Kidney (tissue), 13 donors: ENCODE measurements at regions not wholly inside any gene's neighbourhood (a gene's known extent, or its start where the extent isn't known, plus 50 kb on each side); places are given as distances from the start of the nearest gene placed in this dataset.
A peak's percentile ranks its signal among the peaks of the same experiment; 100 is the strongest.

Source experiments
- DNase-seq, 5 donors: peaks; one replicate each; pipeline ENCODE4 v3.0.0-alpha.2; 2013 to 2020
- FAIRE-seq: peaks from 2 replicates; lab custom pipeline; 2012; peaks lifted over from hg19 to GRCh38; lab: Jason Lieb, UNC
- H3K27ac ChIP-seq, 2 donors: one replicate each; pipeline ENCODE4 v1.7.0; 2013; ENCODE audit warnings: low read depth in 2 of 2, low read length in 2 of 2, inconsistent platforms in 1 of 2
- H3K27me3 ChIP-seq: one replicate; pipeline ENCODE4 v1.7.1; 2013; ENCODE audit warnings: low read length, inconsistent platforms; ENCODE audit not compliant: control insufficient read depth, insufficient read depth
- H3K36me3 ChIP-seq, 3 donors: one replicate each; pipeline versions ENCODE4 v1.7.0 to v1.7.1; 2013; ENCODE audit warnings: low read length in 3 of 3, control low read depth in 1 of 3, inconsistent platforms in 1 of 3; ENCODE audit not compliant: insufficient read depth in 3 of 3, control insufficient read depth in 2 of 3
- H3K4me1 ChIP-seq, 3 donors: one replicate each; pipeline versions ENCODE4 v1.7.0 to v1.7.1; 2013; ENCODE audit warnings: low read length in 3 of 3, inconsistent platforms in 1 of 3, low read depth in 1 of 3; ENCODE audit not compliant: control insufficient read depth in 2 of 3, insufficient read depth in 2 of 3
- H3K4me3 ChIP-seq, 3 donors: one replicate each; pipeline versions ENCODE4 v1.7.0 to v1.8.1; 2013; ENCODE audit warnings: low read length in 3 of 3, control low read depth in 1 of 3, inconsistent platforms in 1 of 3
- H3K9ac ChIP-seq, 3 donors: one replicate each; pipeline versions ENCODE4 v1.7.0 to v1.7.1; 2013; ENCODE audit warnings: low read length in 3 of 3, control low read depth in 1 of 3, inconsistent platforms in 1 of 3
- H3K9me3 ChIP-seq, 3 donors: one replicate each; pipeline versions ENCODE4 v1.7.0 to v1.7.1; 2013; ENCODE audit warnings: low read length in 3 of 3, control low read depth in 1 of 3, inconsistent platforms in 1 of 3; ENCODE audit not compliant: control insufficient read depth in 2 of 3, insufficient read depth in 1 of 3
- intact Hi-C: fragments of 100-400 bp; cut with DNase I; formaldehyde crosslinking; loops from one replicate; pipeline ENCODE4 v1.11.1; 2022
- TF ChIP-seq, protein P1 (sequence below): IDR thresholded peaks from 3 replicates; pipeline ENCODE4 v1.5.1; 2012; ENCODE audit warnings: mild to moderate bottlenecking, moderate library complexity, borderline replicate concordance; ENCODE audit not compliant: insufficient read depth; ENCODE audit errors: extremely low read depth
- donor health status: control.
- donor health status: control.
- donor health status: control.
- donor health status: control.
- donor health status: control.
- donor health status: DM: yes; HTN: yes; CAD: no.
- donor health status: Normal renal cell carcinoma (clear cell type).

DNA sequence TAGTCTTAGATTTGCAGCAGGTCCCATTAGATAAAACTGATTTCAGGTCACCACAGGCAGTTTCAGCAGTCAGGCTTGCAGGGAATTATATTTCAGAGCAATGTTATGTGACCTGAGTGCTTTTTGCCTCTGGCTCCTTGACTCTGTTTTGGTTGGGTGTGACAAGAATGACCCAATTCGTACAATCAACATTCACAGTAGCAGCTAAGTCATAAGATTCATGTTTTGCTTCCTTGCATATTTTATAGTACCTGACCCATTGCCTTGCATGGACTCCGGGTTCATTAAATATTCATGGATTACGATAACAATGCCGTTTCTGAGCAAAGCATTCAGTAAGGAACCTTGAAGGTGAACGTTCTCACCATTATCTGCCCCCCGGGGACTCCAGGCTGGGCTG is 152.0 kb upstream of the CST7 start:
- no peak overlapping the region for H3K4me3 ChIP-seq
- H3K4me1 ChIP-seq, result peaks cover 0 to 3% (median 3%) of the 10 kb centered on the region in 3 donors
- H3K27ac ChIP-seq, result no peak overlapping the region
- no peaks in the 10 kb centered on the region for H3K9me3 ChIP-seq
- intact Hi-C loops, result no loop called here
- FAIRE-seq (no peak), DNase-seq (peak in 2 of 5 donors; percentile 33 to 34)
- TF ChIP-seq, protein P1, sequence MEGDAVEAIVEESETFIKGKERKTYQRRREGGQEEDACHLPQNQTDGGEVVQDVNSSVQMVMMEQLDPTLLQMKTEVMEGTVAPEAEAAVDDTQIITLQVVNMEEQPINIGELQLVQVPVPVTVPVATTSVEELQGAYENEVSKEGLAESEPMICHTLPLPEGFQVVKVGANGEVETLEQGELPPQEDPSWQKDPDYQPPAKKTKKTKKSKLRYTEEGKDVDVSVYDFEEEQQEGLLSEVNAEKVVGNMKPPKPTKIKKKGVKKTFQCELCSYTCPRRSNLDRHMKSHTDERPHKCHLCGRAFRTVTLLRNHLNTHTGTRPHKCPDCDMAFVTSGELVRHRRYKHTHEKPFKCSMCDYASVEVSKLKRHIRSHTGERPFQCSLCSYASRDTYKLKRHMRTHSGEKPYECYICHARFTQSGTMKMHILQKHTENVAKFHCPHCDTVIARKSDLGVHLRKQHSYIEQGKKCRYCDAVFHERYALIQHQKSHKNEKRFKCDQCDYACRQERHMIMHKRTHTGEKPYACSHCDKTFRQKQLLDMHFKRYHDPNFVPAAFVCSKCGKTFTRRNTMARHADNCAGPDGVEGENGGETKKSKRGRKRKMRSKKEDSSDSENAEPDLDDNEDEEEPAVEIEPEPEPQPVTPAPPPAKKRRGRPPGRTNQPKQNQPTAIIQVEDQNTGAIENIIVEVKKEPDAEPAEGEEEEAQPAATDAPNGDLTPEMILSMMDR, result no peak
- no peaks in the 10 kb centered on the region for H3K27me3 ChIP-seq
- H3K9ac ChIP-seq, result no peak overlapping the region
- H3K36me3 ChIP-seq, result no peaks in the 10 kb centered on the region

DNA sequence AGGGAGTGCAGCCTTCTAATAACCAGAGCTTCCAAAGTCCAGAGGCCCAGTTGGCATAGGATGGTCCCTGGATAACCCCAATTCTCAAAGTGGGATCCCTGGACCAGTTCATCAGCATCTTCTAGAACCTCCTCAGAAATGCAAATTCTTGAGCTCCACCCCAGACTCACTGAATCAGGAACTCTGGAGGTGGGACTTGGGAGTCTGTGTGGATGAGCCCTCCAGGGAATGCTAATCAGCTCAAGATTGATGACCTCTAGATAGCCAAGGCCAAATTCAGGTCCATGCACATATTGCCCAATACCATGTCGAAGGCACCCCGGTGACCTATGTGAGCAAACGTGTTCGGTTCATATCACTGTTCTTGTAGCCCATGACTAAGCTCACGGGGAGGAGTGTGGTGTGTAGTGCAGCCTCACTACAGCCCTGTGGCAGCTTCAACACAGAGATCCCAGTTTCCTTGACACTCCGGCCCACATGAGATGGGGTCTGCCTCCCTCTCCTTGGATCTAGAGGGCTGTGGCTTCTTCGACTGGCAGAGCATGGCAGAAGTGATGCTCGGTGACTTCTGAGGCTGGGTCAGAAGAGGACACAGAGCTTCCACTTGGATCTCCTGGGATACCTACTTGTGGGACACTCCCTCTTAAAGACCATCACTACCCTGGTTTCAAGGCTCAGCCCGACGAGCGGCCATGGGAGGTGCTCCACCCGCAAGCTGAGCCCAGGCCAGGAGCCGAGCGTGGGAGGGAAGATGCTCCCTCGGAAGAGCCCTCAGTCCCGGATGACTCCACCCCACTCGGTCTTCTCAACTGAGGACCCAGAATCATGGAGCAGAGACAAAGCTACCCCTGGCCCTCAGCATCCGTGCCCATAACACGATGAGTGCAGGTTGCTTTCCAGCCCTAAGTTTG is 151.1 kb upstream of the CST7 start:
- Histone ChIP-seq H3K36me3 (no peaks in the 10 kb centered on the region), H3K27me3 (no peaks in the 10 kb centered on the region), H3K9me3 (no peaks in the 10 kb centered on the region), H3K4me3 (no peak overlapping the region), H3K27ac (no peak overlapping the region), H3K4me1 (peaks cover 0 to 3% (median 3%) of the 10 kb centered on the region in 3 donors), H3K9ac (no peak overlapping the region)
- intact Hi-C loops, result no loop called here
- TF ChIP-seq, protein P1, result no peak
- FAIRE-seq (no peak), DNase-seq (no peak)

DNA sequence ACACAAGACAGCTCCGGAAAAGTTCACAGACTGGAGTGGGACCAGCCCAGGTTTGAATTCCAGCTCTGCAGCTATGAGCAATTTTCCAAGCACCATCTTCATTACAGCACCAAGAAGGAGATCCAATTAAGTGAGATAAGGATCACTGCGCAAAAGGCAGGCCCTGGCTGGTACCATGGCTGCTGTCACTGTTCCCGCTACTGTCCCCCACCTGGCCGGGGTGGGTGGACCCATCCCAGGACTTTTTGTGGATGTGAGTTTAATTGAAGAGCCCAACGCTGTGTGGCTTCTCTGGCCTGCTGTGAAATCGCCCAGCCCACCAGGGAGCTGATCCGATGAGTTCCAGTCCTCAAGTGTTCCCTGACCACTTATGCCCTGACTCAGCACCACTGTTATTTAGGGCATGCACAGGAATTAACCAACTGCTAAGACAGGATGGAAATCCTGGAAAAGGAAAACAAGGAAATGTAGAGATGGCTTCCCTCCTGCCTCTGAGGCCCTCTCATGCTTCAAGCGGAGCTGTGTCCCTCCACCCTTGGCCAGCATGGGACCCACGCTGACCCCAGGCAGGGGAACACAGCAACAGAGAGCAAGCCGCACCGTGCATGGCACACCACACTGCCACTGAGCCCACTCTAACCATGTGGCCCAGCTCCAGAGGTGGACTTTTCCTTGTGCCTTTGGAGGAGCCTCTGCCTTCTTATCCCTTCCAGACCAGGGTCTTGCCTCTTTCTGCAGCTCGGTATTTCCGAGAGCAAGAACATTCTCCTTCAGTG is 150.0 kb upstream of the CST7 start:
- Histone ChIP-seq H3K36me3 (no peaks in the 10 kb centered on the region), H3K27ac (no peak overlapping the region), H3K4me3 (no peak overlapping the region), H3K4me1 (peaks cover 0 to 3% (median 3%) of the 10 kb centered on the region in 3 donors), H3K27me3 (no peaks in the 10 kb centered on the region), H3K9me3 (no peaks in the 10 kb centered on the region), H3K9ac (no peak overlapping the region)
- no peak for DNase-seq
- intact Hi-C loops, result no loop called here
- TF ChIP-seq, protein P1, result no peak
- FAIRE-seq, result no peak
